H1 (cell line): ENCODE measurements at regions not wholly inside any gene's neighbourhood (a gene's known extent, or its start where the extent isn't known, plus 50 kb on each side); places are given as distances from the start of the nearest gene placed in this dataset.

Source experiments
- CTCF ChIA-PET: fragments of 300-600 bp; sonication (Branson Sonifier 250); formaldehyde crosslinking; loops from one replicate; lab custom pipeline; 2021; ENCODE audit not compliant: partially characterized antibody; lab: Charles Lee
- POLR2A ChIA-PET: fragments of 300-600 bp; sonication (Branson Sonifier 250); formaldehyde crosslinking; loops from one replicate; lab custom pipeline; 2021; ENCODE audit warnings: inconsistent platforms; ENCODE audit not compliant: partially characterized antibody; lab: Charles Lee
- DNase-seq, 2 experiments: peaks; one replicate each; pipeline versions ENCODE4 v3.0.0 to v3.0.0-alpha.2; 2010 to 2022; ENCODE audit warnings: low spot score in 2 of 2, low read depth in 1 of 2, mixed read lengths in 1 of 2
- FAIRE-seq: peaks from 2 replicates; lab custom pipeline; 2011; peaks lifted over from hg19 to GRCh38; lab: Jason Lieb, UNC
- H2AFZ ChIP-seq: 2 replicates; pipeline ENCODE4 v1.8.1; 2012; ENCODE audit warnings: low read length, inconsistent platforms
- H2AK5ac ChIP-seq: 2 replicates; pipeline ENCODE4 v1.6.1; 2013; ENCODE audit warnings: low read depth, low read length
- H2BK120ac ChIP-seq: replicated peaks from 2 replicates; pipeline ENCODE3; 2013; ENCODE audit warnings: low read depth, low read length, inconsistent platforms
- H2BK12ac ChIP-seq: 2 replicates; pipeline ENCODE4 v1.6.1; 2013; ENCODE audit warnings: low read depth, low read length
- H2BK15ac ChIP-seq: 2 replicates; pipeline ENCODE4 v1.6.1; 2013; ENCODE audit warnings: low read length
- H2BK20ac ChIP-seq: 2 replicates; pipeline ENCODE4 v1.6.1; 2013; ENCODE audit warnings: low read length
- H2BK5ac ChIP-seq: 2 replicates; pipeline ENCODE4 v1.6.1; 2013; ENCODE audit warnings: low read depth, low read length
- H3K14ac ChIP-seq: 2 replicates; pipeline ENCODE4 v1.6.1; 2013; ENCODE audit warnings: inconsistent platforms; ENCODE audit not compliant: insufficient read length
- H3K18ac ChIP-seq: 2 replicates; pipeline ENCODE4 v1.6.1; 2013; ENCODE audit warnings: low read length; ENCODE audit errors: extremely low read depth
- H3K23ac ChIP-seq: 2 replicates; pipeline ENCODE4 v1.6.1; 2013; ENCODE audit warnings: inconsistent platforms; ENCODE audit not compliant: insufficient read length
- H3K23me2 ChIP-seq: 2 replicates; pipeline ENCODE4 v1.6.1; 2013; ENCODE audit warnings: low read depth, low read length
- H3K27ac ChIP-seq: 2 replicates; pipeline ENCODE4 v1.6.1; 2011; ENCODE audit warnings: low read depth, low read length, inconsistent platforms
- H3K27me3 ChIP-seq, 4 experiments: replicated peaks in 1 of 4; 1 replicate in 1 of 4; 2 replicates in 3 of 4; pipeline versions ENCODE4 v1.6.1 to v1.8.1; 2011 to 2013; ENCODE audit warnings: low read length in 3 of 4, mild to moderate bottlenecking in 3 of 4, inconsistent platforms in 2 of 4, mixed read lengths in 2 of 4, moderate library complexity in 1 of 4; ENCODE audit not compliant: control insufficient read depth in 3 of 4, insufficient read depth in 3 of 4; ENCODE audit errors: extremely low read depth in 1 of 4
- H3K36me3 ChIP-seq, 4 experiments: 2 replicates each; pipeline versions ENCODE4 v1.6.1 to v1.8.1; 2011 to 2013; ENCODE audit warnings: mild to moderate bottlenecking in 4 of 4, low read length in 3 of 4, moderate library complexity in 2 of 4, control low read depth in 1 of 4, inconsistent platforms in 1 of 4; ENCODE audit not compliant: insufficient read depth in 4 of 4, control insufficient read depth in 2 of 4
- H3K4ac ChIP-seq: replicated peaks from 2 replicates; pipeline ENCODE3; 2013; ENCODE audit warnings: low read length, low read depth, mixed read lengths, inconsistent platforms; ENCODE audit not compliant: insufficient read length
- H3K4me1 ChIP-seq, 4 experiments: replicated peaks in 1 of 4; 1 replicate in 1 of 4; 2 replicates in 3 of 4; pipeline versions ENCODE4 v1.6.1 to v1.8.1; 2011 to 2013; ENCODE audit warnings: low read length in 3 of 4, inconsistent platforms in 2 of 4, mixed read lengths in 1 of 4; ENCODE audit not compliant: insufficient read depth in 4 of 4, control insufficient read depth in 3 of 4
- H3K4me2 ChIP-seq, 2 experiments: 2 replicates each; pipeline versions ENCODE4 v1.6.1 to v1.8.1; 2011 to 2013; ENCODE audit warnings: low read depth in 2 of 2, low read length in 2 of 2, control low read depth in 1 of 2, inconsistent platforms in 1 of 2, mild to moderate bottlenecking in 1 of 2; ENCODE audit not compliant: insufficient read depth in 1 of 2
- H3K4me3 ChIP-seq, 4 experiments: fragments of 200-600, 300-600 bp in 1 of 4; sonication (generic), shearing (Covaris generic), sonication (Bioruptor Twin) in 1 of 4; 2 replicates each; pipeline versions ENCODE4 v1.5.1 to v1.8.1; 2011 to 2016; ENCODE audit warnings: low read length in 4 of 4, low read depth in 3 of 4, control low read depth in 2 of 4, inconsistent platforms in 2 of 4, mild to moderate bottlenecking in 2 of 4, mixed read lengths in 1 of 4, moderate library complexity in 1 of 4; ENCODE audit not compliant: insufficient read depth in 2 of 4; ENCODE audit errors: extremely low read depth in 1 of 4
- H3K56ac ChIP-seq: replicated peaks from 2 replicates; pipeline ENCODE3; 2013; ENCODE audit warnings: low read depth, mild to moderate bottlenecking, mixed read lengths, low read length, inconsistent platforms; ENCODE audit not compliant: insufficient read length
- H3K79me1 ChIP-seq: 2 replicates; pipeline ENCODE4 v1.6.1; 2013; ENCODE audit warnings: low read depth, low read length, control low read depth
- H3K79me2 ChIP-seq, 2 experiments: 2 replicates each; pipeline versions ENCODE4 v1.6.1 to v1.8.1; 2012 to 2013; ENCODE audit warnings: low read length in 2 of 2, mild to moderate bottlenecking in 2 of 2, inconsistent platforms in 1 of 2; ENCODE audit not compliant: insufficient read depth in 2 of 2, control insufficient read depth in 1 of 2
- H3K9ac ChIP-seq, 4 experiments: replicated peaks in 1 of 4; 1 replicate in 1 of 4; 2 replicates in 3 of 4; pipeline versions ENCODE4 v1.6.1 to v1.8.1; 2011 to 2013; ENCODE audit warnings: low read depth in 3 of 4, low read length in 3 of 4, control low read depth in 2 of 4, mild to moderate bottlenecking in 2 of 4, moderate library complexity in 2 of 4, inconsistent platforms in 1 of 4; ENCODE audit errors: extremely low read depth in 1 of 4
- H3K9me3 ChIP-seq, 2 experiments: 2 replicates each; pipeline versions ENCODE4 v1.6.1 to v1.8.1; 2012 to 2013; ENCODE audit warnings: mild to moderate bottlenecking in 2 of 2, moderate library complexity in 2 of 2, control low read depth in 1 of 2, inconsistent platforms in 1 of 2, low read depth in 1 of 2, low read length in 1 of 2, mixed read lengths in 1 of 2; ENCODE audit not compliant: insufficient read depth in 2 of 2
- H4K20me1 ChIP-seq, 2 experiments: replicated peaks in 1 of 2; 2 replicates each; pipeline versions ENCODE3 to v1.8.1; 2011 to 2013; ENCODE audit warnings: inconsistent platforms in 2 of 2, low read length in 2 of 2, mild to moderate bottlenecking in 1 of 2; ENCODE audit not compliant: insufficient read depth in 2 of 2, control insufficient read depth in 1 of 2
- H4K5ac ChIP-seq: 2 replicates; pipeline ENCODE4 v1.6.1; 2013; ENCODE audit warnings: low read length, low read depth, mixed read lengths, inconsistent platforms; ENCODE audit not compliant: insufficient read length
- H4K8ac ChIP-seq: 2 replicates; pipeline ENCODE4 v1.8.0; 2013; ENCODE audit warnings: mild to moderate bottlenecking, moderate library complexity, low read length, inconsistent platforms; ENCODE audit not compliant: insufficient read depth; ENCODE audit errors: extremely low read depth
- H4K91ac ChIP-seq: replicated peaks from 2 replicates; pipeline ENCODE3; 2013; ENCODE audit warnings: low read length, mixed read lengths, inconsistent platforms; ENCODE audit not compliant: insufficient read length
- CEBPB ChIP-seq: IDR thresholded peaks from 2 replicates; pipeline ENCODE4 v1.6.1; 2012; ENCODE audit warnings: low read depth, low read length
- EGR1 ChIP-seq: IDR thresholded peaks from 2 replicates; pipeline ENCODE4 v1.6.1; 2011; ENCODE audit warnings: low read depth, low read length, borderline replicate concordance
- GABPA ChIP-seq: IDR thresholded peaks from 2 replicates; pipeline ENCODE4 v1.6.1; 2011; ENCODE audit warnings: mild to moderate bottlenecking, low read length, moderate library complexity, borderline replicate concordance; ENCODE audit not compliant: insufficient read depth
- NANOG ChIP-seq: IDR thresholded peaks from 2 replicates; pipeline ENCODE4 v1.6.1; 2011; ENCODE audit warnings: low read length, low read depth, mild to moderate bottlenecking, inconsistent platforms; ENCODE audit not compliant: insufficient read depth, poor library complexity, severe bottlenecking
- SAP30 ChIP-seq: fragments of 300-600 bp; sonication (generic); IDR thresholded peaks from 2 replicates; pipeline ENCODE4 v1.7.1; 2012; ENCODE audit warnings: low read length, moderate library complexity, mild to moderate bottlenecking, inconsistent platforms; ENCODE audit not compliant: insufficient read depth, insufficient replicate concordance
- SIN3A ChIP-seq, 2 experiments: IDR thresholded peaks in 1 of 2; conservative IDR thresholded peaks in 1 of 2; 2 replicates each; pipeline ENCODE4 v1.6.1; 2011 to 2012; ENCODE audit warnings: low read length in 2 of 2, improper control_type of control experiment in 1 of 2, low read depth in 1 of 2, mild to moderate bottlenecking in 1 of 2
- SRF ChIP-seq: IDR thresholded peaks from 2 replicates; pipeline ENCODE4 v1.6.1; 2011; ENCODE audit warnings: mild to moderate bottlenecking, low read depth, low read length, moderate library complexity
- TCF12 ChIP-seq: IDR thresholded peaks from 2 replicates; pipeline ENCODE4 v1.6.1; 2011; ENCODE audit warnings: low read depth, mild to moderate bottlenecking, low read length
- ZNF274 ChIP-seq: IDR thresholded peaks from 2 replicates; pipeline ENCODE4 v1.7.0; 2012; ENCODE audit warnings: low read length, borderline replicate concordance; ENCODE audit errors: extremely low read depth

- no peak for TF ChIP-seq GABPA
These were observed 232.0 kb downstream of the BTG1 start (continued) for GRCh38 chr12:91913651-91914050.

GRCh38 chr12:91913124-91913523 lies 232.5 kb downstream of the BTG1 start:
- POLR2A ChIA-PET: no interaction called here
- TF ChIP-seq TCF12: no peak
- no peak for TF ChIP-seq CEBPB
- TF ChIP-seq SIN3A (conservative IDR thresholded peaks at IDR 0.05 in 1 of 2, IDR thresholded peaks at IDR 0.05 in 1 of 2; ENCODE audit: low read depth in 1 of 2, low read length in 2 of 2): no peak
- no peak for TF ChIP-seq EGR1
- no peak for TF ChIP-seq ZNF274
- no peak for TF ChIP-seq SRF
- TF ChIP-seq SAP30: no peak
- TF ChIP-seq NANOG: no peak

More at GRCh38 chr12:91913124-91913523, 232.5 kb downstream of the BTG1 start:
- Histone ChIP-seq H3K4me3 (no peak overlapping the region), H3K23me2 (no peaks in the 10 kb centered on the region), H3K9ac (no peak overlapping the region), H2BK20ac (no peak overlapping the region), H3K79me2 (no peaks in the 10 kb centered on the region), H3K79me1 (no peaks in the 10 kb centered on the region), H3K27ac (no peak overlapping the region), H3K14ac (no peak overlapping the region), H3K23ac (no peak overlapping the region), H2BK120ac (no peak overlapping the region), H3K4me2 (no peak overlapping the region), H3K56ac (no peak overlapping the region), H4K20me1 (no peaks in the 10 kb centered on the region), H3K4ac (no peak overlapping the region), H3K27me3 (no peaks in the 10 kb centered on the region), H4K5ac (no peak overlapping the region), H2BK15ac (no peak overlapping the region), H4K91ac (no peak overlapping the region), H2BK5ac (no peak overlapping the region), H2AK5ac (no peak overlapping the region), H3K9me3 (no peaks in the 10 kb centered on the region), H3K36me3 (no peaks in the 10 kb centered on the region), H2AFZ (0 out of 2 replicates have a peak overlapping the region, but pooled peaks have one; percentile 71), H3K18ac (no peak overlapping the region), H3K4me1 (peaks cover 0 to 8% (median 6%) of the 10 kb centered on the region in 4 experiments; a peak in 2 of 7 replicates), H2BK12ac (no peak overlapping the region), H4K8ac (no peak overlapping the region)
- CTCF ChIA-PET: no interaction called here
- DNase-seq: no peak
- no peak for FAIRE-seq
